K562 (cell line): ENCODE measurements at regions not wholly inside any gene's neighbourhood (a gene's known extent, or its start where the extent isn't known, plus 50 kb on each side); places are given as distances from the start of the nearest gene placed in this dataset.

Source experiments
- ATAC-seq: fragments of 200-7000 bp; cut with Tn5 transposase; 3 replicates; pipeline ENCODE4 v1.9.1; 2020; ENCODE audit warnings: moderate library complexity
- BruUV-seq: library from RNA; stranded (reverse); fragments of 400-500 nt; replicated peaks from 2 replicates; lab custom pipeline; 2021; lab: Mats Ljungman, UMichigan
- CTCF ChIA-PET: fragments of 300-600 bp; formaldehyde crosslinking; extraction: SDS; loops from one replicate; lab custom pipeline; 2021; ENCODE audit warnings: low intra/inter-chr PET ratio; lab: Yijun Ruan, JAX
- POLR2A ChIA-PET: fragments of 300-600, 350-650 bp; sonication (Branson Sonifier 250); formaldehyde crosslinking; extraction: SDS; loops from one replicate; lab custom pipeline; 2021; ENCODE audit warnings: antibody characterized with exemption, inconsistent platforms; lab: Yijun Ruan, JAX
- DNase-seq, 4 experiments: peaks; one replicate each; pipeline versions ENCODE4 v3.0.0 to v3.0.0-alpha.2; 2011 to 2018; ENCODE audit warnings: low spot score in 3 of 4, mixed read lengths in 3 of 4; ENCODE audit errors: extremely low read depth in 1 of 4
- FAIRE-seq: peaks from 2 replicates; lab custom pipeline; 2011; peaks lifted over from hg19 to GRCh38; lab: Jason Lieb, UNC
- H2AFZ ChIP-seq: 2 replicates; pipeline ENCODE4 v1.6.0; 2011; ENCODE audit warnings: low read depth, low read length, control low read depth, inconsistent platforms
- H3K27ac ChIP-seq: fragments of 200-600 bp; 3 replicates; pipeline ENCODE4 v1.8.0; 2011; ENCODE audit warnings: low read depth, mild to moderate bottlenecking, control low read depth, inconsistent platforms, low read length, moderate library complexity, mixed read lengths; ENCODE audit errors: extremely low read depth
- H3K27me3 ChIP-seq, 2 experiments: fragments of 300-600 bp in 1 of 2; 2 replicates in 1 of 2; 3 replicates in 1 of 2; pipeline versions ENCODE4 v1.6.0 to v1.8.0; 2011; ENCODE audit warnings: inconsistent platforms in 2 of 2, low read length in 2 of 2, mild to moderate bottlenecking in 1 of 2, mixed read lengths in 1 of 2, moderate library complexity in 1 of 2; ENCODE audit not compliant: control insufficient read depth in 2 of 2, insufficient read depth in 2 of 2
- H3K36me3 ChIP-seq: fragments of 300-600 bp; 3 replicates; pipeline ENCODE4 v1.8.0; 2011; ENCODE audit warnings: mild to moderate bottlenecking, low read length, inconsistent platforms; ENCODE audit not compliant: control insufficient read depth, insufficient read depth
- H3K4me1 ChIP-seq, 2 experiments: fragments of 200-600 bp in 1 of 2; replicated peaks in 1 of 2; 2 replicates in 1 of 2; 3 replicates in 1 of 2; pipeline versions ENCODE4 v1.5.1 to v1.8.0; 2011; ENCODE audit warnings: inconsistent platforms in 2 of 2, low read length in 2 of 2, mild to moderate bottlenecking in 1 of 2, mixed read lengths in 1 of 2, moderate library complexity in 1 of 2; ENCODE audit not compliant: control insufficient read depth in 2 of 2, insufficient read depth in 2 of 2
- H3K4me2 ChIP-seq: 2 replicates; pipeline ENCODE4 v1.6.1; 2011; ENCODE audit warnings: low read length, control low read depth, inconsistent platforms, mixed read lengths; ENCODE audit not compliant: insufficient read depth
- H3K4me3 ChIP-seq: fragments of 200-600 bp; sonication (generic), shearing (Covaris generic); 2 replicates; pipeline ENCODE4 v1.5.1; 2016; ENCODE audit warnings: control low read depth, inconsistent platforms
- H3K79me2 ChIP-seq: fragments of 200-600 bp; 3 replicates; pipeline ENCODE4 v1.8.0; 2011; ENCODE audit warnings: low read length, inconsistent platforms; ENCODE audit not compliant: control insufficient read depth, insufficient read depth
- H3K9ac ChIP-seq, 2 experiments: 2 replicates each; pipeline versions ENCODE4 v1.6.0 to v1.6.1; 2011; ENCODE audit warnings: low read depth in 2 of 2, low read length in 2 of 2, control low read depth in 1 of 2, inconsistent platforms in 1 of 2, mild to moderate bottlenecking in 1 of 2, mixed read lengths in 1 of 2; ENCODE audit not compliant: insufficient read depth in 1 of 2
- H3K9me1 ChIP-seq: one replicate; pipeline ENCODE4 v1.6.0; 2011; ENCODE audit warnings: inconsistent platforms, mild to moderate bottlenecking, low read length, moderate library complexity; ENCODE audit not compliant: control insufficient read depth, insufficient read depth
- H3K9me3 ChIP-seq: replicated peaks from 2 replicates; pipeline ENCODE4 v1.5.1; 2011; ENCODE audit warnings: low read depth, low read length, inconsistent platforms; ENCODE audit not compliant: control insufficient read depth, insufficient read depth
- H4K20me1 ChIP-seq: replicated peaks from 2 replicates; pipeline ENCODE4 v1.6.1; 2011; ENCODE audit warnings: low read length, inconsistent platforms, mixed read lengths; ENCODE audit not compliant: control insufficient read depth, insufficient read depth
- RFX1 ChIP-seq: fragments of 450-650 bp; IDR thresholded peaks from 2 replicates; pipeline ENCODE4 v1.6.1; 2016; ENCODE audit warnings: mild to moderate bottlenecking, moderate library complexity
- SIX5 ChIP-seq, 2 experiments: IDR thresholded peaks; 2 replicates each; pipeline ENCODE4 v1.6.1; 2011; ENCODE audit warnings: low read length in 2 of 2, borderline replicate concordance in 1 of 2, low read depth in 1 of 2, mild to moderate bottlenecking in 1 of 2, moderate library complexity in 1 of 2; ENCODE audit not compliant: insufficient read depth in 1 of 2
- WGBS: fragments of 100-300 bp; shearing (Covaris generic); methylation state at CpG from one replicate; pipeline ENCODE4 v1.1.6; 2016; ENCODE audit warnings: low coverage, mixed read lengths; ENCODE audit not compliant: insufficient coverage; ENCODE audit errors: missing lambda C conversion rate; 5-methylcytosine and 5-hydroxymethylcytosine counted together
- in situ Hi-C: fragments of 300-500 bp; cut with MboI; formaldehyde crosslinking; loops from 4 replicates; pipeline ENCODE4 v1.15.0; 2018; ENCODE audit warnings: inconsistent platforms, mixed read lengths
- intact Hi-C: fragments of 100-400 bp; cut with micrococcal nuclease; formaldehyde crosslinking; loops from 2 replicates; pipeline ENCODE4 v1.14.2; 2022
- TF ChIP-seq, protein P1 (sequence below): fragments of 250-450 bp; sonication (Bioruptor Pico); IDR thresholded peaks from 2 replicates; pipeline ENCODE4 v1.8.0; 2022; ENCODE audit warnings: inconsistent platforms, mild to moderate bottlenecking, moderate library complexity, borderline replicate concordance
- TF ChIP-seq, protein P2 (sequence below): fragments of 250-450 bp; sonication (Bioruptor Pico); IDR thresholded peaks from 2 replicates; pipeline ENCODE4 v1.5.0; 2021
- TF ChIP-seq, protein P3 (sequence below): fragments of 450-650 bp; IDR thresholded peaks from 2 replicates; pipeline ENCODE4 v1.6.1; 2018; ENCODE audit warnings: mild to moderate bottlenecking, low read depth; ENCODE audit not compliant: partially characterized antibody

DNA sequence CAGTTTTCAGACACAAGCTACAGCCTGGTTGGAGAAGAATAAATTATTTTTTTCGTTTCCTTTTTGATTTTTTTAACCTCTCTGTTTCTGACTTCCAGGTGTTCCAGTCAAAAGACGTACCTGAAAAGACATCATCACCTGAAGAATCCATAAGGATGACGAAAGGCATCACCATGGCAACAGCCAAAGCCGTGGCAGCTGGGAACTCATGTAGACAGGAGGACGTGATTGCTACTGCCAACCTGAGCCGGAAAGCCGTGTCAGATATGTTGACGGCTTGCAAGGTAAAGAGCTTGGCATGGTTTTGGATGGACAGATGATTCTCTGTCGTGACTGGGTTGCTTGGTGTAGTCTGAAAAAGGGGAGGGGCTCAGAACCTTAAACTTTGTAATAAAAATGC, 237.0 kb upstream of the TPM1 start:
- ChIA-PET POLR2A (no interaction called here), CTCF (no interaction called here)
- H3K9ac ChIP-seq, result no peak overlapping the region
- in situ Hi-C loops, result no loop called here
- FAIRE-seq, result no peak
- no peak for TF ChIP-seq SIX5 (IDR thresholded peaks at IDR 0.05; ENCODE audit: borderline replicate concordance in 1 of 2, insufficient read depth in 1 of 2, low read depth in 1 of 2, low read length in 2 of 2)
- peak; percentile 56 for TF ChIP-seq RFX1
- TF ChIP-seq, all 486 proteins: peak for 1
- H3K36me3 ChIP-seq, result no peaks in the 10 kb centered on the region
- H3K4me2 ChIP-seq, result no peak overlapping the region
- H3K9me1 ChIP-seq, result no peaks in the 10 kb centered on the region
- no peaks in the 10 kb centered on the region for H3K4me1 ChIP-seq
- H3K4me3 ChIP-seq, result no peak overlapping the region
- no peaks in the 10 kb centered on the region for H3K9me3 ChIP-seq
- no peak overlapping the region for H2AFZ ChIP-seq
- 0% methylated on average over 9 of the region's 9 CpGs for WGBS
- H4K20me1 ChIP-seq, result no peaks in the 10 kb centered on the region
- no TSS peak for BruUV-seq
- intact Hi-C loops, result no loop called here
- peaks cover 0 to 25% of the 10 kb centered on the region in 2 experiments; a peak in 2 of 5 replicates for H3K27me3 ChIP-seq
- ATAC-seq, result no peak
- no peak for DNase-seq
- no peaks in the 10 kb centered on the region for H3K79me2 ChIP-seq
- no peak overlapping the region for H3K27ac ChIP-seq

DNA sequence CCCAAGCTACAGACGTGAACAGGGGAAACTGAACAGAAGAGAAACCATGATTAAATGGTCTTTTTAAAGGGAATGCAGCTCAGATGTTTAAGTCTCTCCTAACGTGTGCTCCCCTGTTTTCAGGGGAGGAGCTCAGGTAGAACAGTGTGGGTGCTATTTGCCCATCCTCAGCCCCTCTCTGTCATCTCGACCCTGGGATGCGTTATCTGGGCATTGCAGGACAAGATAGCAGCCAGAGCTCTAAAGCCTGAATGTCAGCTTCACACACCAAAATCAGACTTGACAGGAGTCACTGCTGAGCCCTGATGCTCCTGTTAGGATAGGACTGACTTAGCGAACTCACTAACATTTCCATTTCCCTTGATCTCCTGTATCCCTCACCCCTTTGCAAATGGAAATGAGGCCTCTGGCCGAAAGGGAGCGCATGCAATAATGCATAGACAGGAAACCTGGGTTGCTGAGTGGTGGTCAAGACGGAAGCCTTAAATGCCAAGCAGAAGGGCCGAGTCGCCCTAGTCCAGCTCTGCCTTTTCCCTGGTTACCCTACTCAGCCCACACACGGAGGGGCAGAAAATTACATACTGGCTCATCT, 234.9 kb upstream of the TPM1 start:
- no peak overlapping the region for H3K27ac ChIP-seq
- no peak overlapping the region for H2AFZ ChIP-seq
- no peak for FAIRE-seq
- H3K9me1 ChIP-seq, result no peaks in the 10 kb centered on the region
- no TSS peak for BruUV-seq
- H3K4me2 ChIP-seq, result no peak overlapping the region
- H3K27me3 ChIP-seq, result peaks cover 0 to 26% of the 10 kb centered on the region in 2 experiments; a peak in 3 of 5 replicates
- in situ Hi-C loops (no loop called here), intact Hi-C loops (no loop called here)
- H3K9me3 ChIP-seq, result no peaks in the 10 kb centered on the region
- H3K36me3 ChIP-seq, result no peaks in the 10 kb centered on the region
- H3K79me2 ChIP-seq, result no peaks in the 10 kb centered on the region
- WGBS, result 0% methylated on average over 11 of the region's 11 CpGs
- CTCF ChIA-PET, result no interaction called here
- no peak for DNase-seq
- ATAC-seq, result no peak
- no peak overlapping the region for H3K9ac ChIP-seq
- POLR2A ChIA-PET, result interaction anchor here (0.6 to 0.7 kb wide), 3 partner anchors 46 to 297 kb away, joined by 3 read pairs; no protein-coding TSS in a partner anchor
- H3K4me3 ChIP-seq, result no peak overlapping the region
- no peaks in the 10 kb centered on the region for H3K4me1 ChIP-seq
- H4K20me1 ChIP-seq, result no peaks in the 10 kb centered on the region
- TF ChIP-seq, protein P1, sequence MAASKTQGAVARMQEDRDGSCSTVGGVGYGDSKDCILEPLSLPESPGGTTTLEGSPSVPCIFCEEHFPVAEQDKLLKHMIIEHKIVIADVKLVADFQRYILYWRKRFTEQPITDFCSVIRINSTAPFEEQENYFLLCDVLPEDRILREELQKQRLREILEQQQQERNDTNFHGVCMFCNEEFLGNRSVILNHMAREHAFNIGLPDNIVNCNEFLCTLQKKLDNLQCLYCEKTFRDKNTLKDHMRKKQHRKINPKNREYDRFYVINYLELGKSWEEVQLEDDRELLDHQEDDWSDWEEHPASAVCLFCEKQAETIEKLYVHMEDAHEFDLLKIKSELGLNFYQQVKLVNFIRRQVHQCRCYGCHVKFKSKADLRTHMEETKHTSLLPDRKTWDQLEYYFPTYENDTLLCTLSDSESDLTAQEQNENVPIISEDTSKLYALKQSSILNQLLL (CRISPR knock-in tag), result no peak
- TF ChIP-seq, protein P2, sequence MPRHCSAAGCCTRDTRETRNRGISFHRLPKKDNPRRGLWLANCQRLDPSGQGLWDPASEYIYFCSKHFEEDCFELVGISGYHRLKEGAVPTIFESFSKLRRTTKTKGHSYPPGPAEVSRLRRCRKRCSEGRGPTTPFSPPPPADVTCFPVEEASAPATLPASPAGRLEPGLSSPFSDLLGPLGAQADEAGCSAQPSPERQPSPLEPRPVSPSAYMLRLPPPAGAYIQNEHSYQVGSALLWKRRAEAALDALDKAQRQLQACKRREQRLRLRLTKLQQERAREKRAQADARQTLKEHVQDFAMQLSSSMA (CRISPR knock-in tag), result no peak
- TF ChIP-seq, protein P3, sequence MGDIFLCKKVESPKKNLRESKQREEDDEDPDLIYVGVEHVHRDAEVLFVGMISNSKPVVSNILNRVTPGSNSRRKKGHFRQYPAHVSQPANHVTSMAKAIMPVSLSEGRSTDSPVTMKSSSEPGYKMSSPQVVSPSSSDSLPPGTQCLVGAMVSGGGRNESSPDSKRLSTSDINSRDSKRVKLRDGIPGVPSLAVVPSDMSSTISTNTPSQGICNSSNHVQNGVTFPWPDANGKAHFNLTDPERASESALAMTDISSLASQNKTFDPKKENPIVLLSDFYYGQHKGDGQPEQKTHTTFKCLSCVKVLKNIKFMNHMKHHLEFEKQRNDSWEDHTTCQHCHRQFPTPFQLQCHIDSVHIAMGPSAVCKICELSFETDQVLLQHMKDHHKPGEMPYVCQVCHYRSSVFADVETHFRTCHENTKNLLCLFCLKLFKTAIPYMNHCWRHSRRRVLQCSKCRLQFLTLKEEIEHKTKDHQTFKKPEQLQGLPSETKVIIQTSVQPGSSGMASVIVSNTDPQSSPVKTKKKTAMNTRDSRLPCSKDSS, result no peak
